ENCODE measurements at regions not wholly inside any gene's neighbourhood (a gene's known extent, or its start where the extent isn't known, plus 50 kb on each side); places are given as distances from the start of the nearest gene placed in this dataset.

DNA sequence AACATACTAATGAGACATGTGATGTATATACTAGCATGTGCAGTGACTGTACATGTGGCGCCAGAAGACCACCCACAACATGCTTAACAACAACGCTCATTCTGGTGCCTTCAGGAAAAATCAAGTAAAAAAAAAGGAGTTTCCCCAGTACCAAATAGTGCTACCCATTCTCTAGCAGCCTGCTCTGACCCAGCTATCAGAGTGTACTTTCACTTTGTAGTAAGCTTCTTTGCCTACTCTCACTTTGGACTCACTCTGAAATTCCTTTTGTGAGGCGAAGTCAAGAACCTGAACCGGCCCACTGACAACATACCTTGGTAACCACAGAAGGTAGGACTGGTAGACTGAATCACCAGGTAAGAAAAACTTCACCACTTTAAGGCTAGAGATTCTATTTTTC lies 1100.0 kb downstream of the GRIK2 start:
- TF ChIP-seq EP300 (IDR thresholded peaks at IDR 0.05) = no peak
- TF ChIP-seq, protein P1, sequence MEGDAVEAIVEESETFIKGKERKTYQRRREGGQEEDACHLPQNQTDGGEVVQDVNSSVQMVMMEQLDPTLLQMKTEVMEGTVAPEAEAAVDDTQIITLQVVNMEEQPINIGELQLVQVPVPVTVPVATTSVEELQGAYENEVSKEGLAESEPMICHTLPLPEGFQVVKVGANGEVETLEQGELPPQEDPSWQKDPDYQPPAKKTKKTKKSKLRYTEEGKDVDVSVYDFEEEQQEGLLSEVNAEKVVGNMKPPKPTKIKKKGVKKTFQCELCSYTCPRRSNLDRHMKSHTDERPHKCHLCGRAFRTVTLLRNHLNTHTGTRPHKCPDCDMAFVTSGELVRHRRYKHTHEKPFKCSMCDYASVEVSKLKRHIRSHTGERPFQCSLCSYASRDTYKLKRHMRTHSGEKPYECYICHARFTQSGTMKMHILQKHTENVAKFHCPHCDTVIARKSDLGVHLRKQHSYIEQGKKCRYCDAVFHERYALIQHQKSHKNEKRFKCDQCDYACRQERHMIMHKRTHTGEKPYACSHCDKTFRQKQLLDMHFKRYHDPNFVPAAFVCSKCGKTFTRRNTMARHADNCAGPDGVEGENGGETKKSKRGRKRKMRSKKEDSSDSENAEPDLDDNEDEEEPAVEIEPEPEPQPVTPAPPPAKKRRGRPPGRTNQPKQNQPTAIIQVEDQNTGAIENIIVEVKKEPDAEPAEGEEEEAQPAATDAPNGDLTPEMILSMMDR (IDR thresholded peaks at IDR 0.05) = no peak

All from tibial nerve (tissue), 4 donors.